Thymus (tissue), 11 donors: ENCODE measurements at regions not wholly inside any gene's neighbourhood (a gene's known extent, or its start where the extent isn't known, plus 50 kb on each side); places are given as distances from the start of the nearest gene placed in this dataset.
A peak's percentile ranks its signal among the peaks of the same experiment; 100 is the strongest.

Source experiments
- DNase-seq, 9 donors: peaks; one replicate each; pipeline ENCODE4 v3.0.0-alpha.2; 2013; ENCODE audit warnings: low spot score in 9 of 9, low read depth in 6 of 9, missing footprints in 1 of 9
- H3K27ac ChIP-seq, 2 donors: one replicate each; pipeline ENCODE4 v1.5.1; 2013; ENCODE audit warnings: control low read depth in 1 of 2, low read depth in 1 of 2, low read length in 1 of 2, mild to moderate bottlenecking in 1 of 2, moderate library complexity in 1 of 2
- H3K27me3 ChIP-seq, 2 donors: one replicate each; pipeline ENCODE4 v1.5.1; 2013; ENCODE audit warnings: low read length in 1 of 2; ENCODE audit not compliant: control insufficient read depth in 2 of 2, insufficient read depth in 1 of 2
- H3K36me3 ChIP-seq, 2 donors: one replicate each; pipeline ENCODE4 v1.5.1; 2013; ENCODE audit warnings: low read length in 1 of 2, mild to moderate bottlenecking in 1 of 2, moderate library complexity in 1 of 2; ENCODE audit not compliant: control insufficient read depth in 2 of 2, insufficient read depth in 2 of 2
- H3K4me1 ChIP-seq, 2 donors: one replicate each; pipeline ENCODE4 v1.5.1; 2013; ENCODE audit warnings: low read length in 2 of 2; ENCODE audit not compliant: control insufficient read depth in 2 of 2, insufficient read depth in 2 of 2
- H3K4me3 ChIP-seq, 2 donors: one replicate each; pipeline ENCODE4 v1.5.1; 2013; ENCODE audit warnings: low read length in 2 of 2, control low read depth in 1 of 2, mild to moderate bottlenecking in 1 of 2
- H3K9me3 ChIP-seq, 2 donors: one replicate each; pipeline ENCODE4 v1.5.1; 2013; ENCODE audit warnings: low read length in 1 of 2, mild to moderate bottlenecking in 1 of 2; ENCODE audit not compliant: control insufficient read depth in 2 of 2, insufficient read depth in 1 of 2
- WGBS: extraction: QIAGEN DNeasy Blood & Tissue Kit; methylation state at CpG from one replicate; pipeline ENCODE4 v1.1.7; 2013; 5-methylcytosine and 5-hydroxymethylcytosine counted together
- donor health status: healthy.

- no peak overlapping the region for H3K27ac ChIP-seq
- peaks cover 0 to 4% of the 10 kb centered on the region in 2 donors for H3K9me3 ChIP-seq
- no peaks in the 10 kb centered on the region for H3K27me3 ChIP-seq
- WGBS, result 92% methylated on average over 3 of the region's 3 CpGs
- H3K4me3 ChIP-seq, result no peak overlapping the region
- peaks cover 0 to 3% of the 10 kb centered on the region in 2 donors for H3K4me1 ChIP-seq
- H3K36me3 ChIP-seq, result no peaks in the 10 kb centered on the region
- DNase-seq, result no peak
Observed at GRCh38 chr12:67562513-67563287, 85.8 kb upstream of the DYRK2 start.

DNA sequence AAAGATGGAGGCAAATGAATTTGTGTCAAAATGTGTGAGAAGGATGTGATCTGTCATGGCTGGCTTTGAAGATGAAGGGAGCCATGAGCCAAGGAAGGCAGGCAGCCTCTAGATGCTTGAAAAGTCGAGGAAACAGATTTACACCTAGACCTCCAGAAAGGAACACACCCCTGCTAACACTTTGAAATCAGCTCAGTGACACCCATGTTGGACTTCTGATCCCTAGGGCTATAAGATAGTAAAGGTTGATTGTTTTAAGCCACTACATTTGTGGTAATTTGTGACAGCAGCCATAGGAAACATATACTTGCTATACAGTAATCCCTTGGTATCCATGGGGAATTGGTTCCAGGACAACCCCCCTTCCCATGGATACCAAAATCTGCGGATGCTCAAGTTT is 80.5 kb upstream of the DYRK2 start:
- Histone ChIP-seq H3K36me3 (no peaks in the 10 kb centered on the region), H3K4me3 (no peak overlapping the region), H3K4me1 (no peaks in the 10 kb centered on the region), H3K27me3 (no peaks in the 10 kb centered on the region), H3K27ac (no peak overlapping the region), H3K9me3 (no peaks in the 10 kb centered on the region)
- no peak for DNase-seq
- WGBS, result 95% methylated on average over 2 of the region's 2 CpGs

DNA sequence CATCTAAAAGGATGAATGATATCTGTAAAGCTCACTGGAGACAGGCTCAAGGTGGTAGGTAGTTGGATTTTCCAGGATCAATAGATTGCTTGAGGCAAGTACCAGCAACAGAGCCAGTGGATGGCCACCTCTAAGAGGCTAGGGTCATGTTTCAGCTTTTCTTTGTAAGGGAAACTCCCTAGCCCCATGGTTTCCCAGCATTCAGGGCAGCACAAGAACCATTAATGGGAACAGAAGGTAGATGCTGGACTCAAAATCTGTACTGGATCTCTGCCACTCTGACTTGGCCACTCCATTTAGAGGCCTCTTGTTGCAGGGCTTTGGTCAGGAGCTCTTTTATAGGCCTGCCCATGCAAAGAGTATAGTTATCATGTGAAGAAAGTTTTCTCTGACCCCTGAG is 76.1 kb upstream of the DYRK2 start:
- Histone ChIP-seq H3K27me3 (no peaks in the 10 kb centered on the region), H3K4me3 (no peak overlapping the region), H3K9me3 (no peaks in the 10 kb centered on the region), H3K27ac (no peak overlapping the region), H3K4me1 (no peaks in the 10 kb centered on the region), H3K36me3 (no peaks in the 10 kb centered on the region)
- no peak for DNase-seq

- DNase-seq, result no peak
- no peak overlapping the region for H3K4me3 ChIP-seq
- H3K27me3 ChIP-seq, result no peaks in the 10 kb centered on the region
- H3K27ac ChIP-seq, result no peak overlapping the region
- WGBS, result 97% methylated on average over 4 of the region's 4 CpGs
- H3K4me1 ChIP-seq, result peaks cover 0 to 2% of the 10 kb centered on the region in 2 donors
- no peaks in the 10 kb centered on the region for H3K36me3 ChIP-seq
- H3K9me3 ChIP-seq, result no peaks in the 10 kb centered on the region
Observed at GRCh38 chr12:67573566-67573965, 75.0 kb upstream of the DYRK2 start.

- no peaks in the 10 kb centered on the region for H3K27me3 ChIP-seq
- H3K9me3 ChIP-seq, result no peaks in the 10 kb centered on the region
- no peak overlapping the region for H3K4me3 ChIP-seq
- H3K36me3 ChIP-seq, result no peaks in the 10 kb centered on the region
- H3K4me1 ChIP-seq, result peaks cover 13 to 16% of the 10 kb centered on the region in 2 donors
- 12% methylated on average over 3 of the region's 3 CpGs for WGBS
- H3K27ac ChIP-seq, result peak overlapping the region; percentile 56 to 62
- peak; percentile 30 to 86 (median 59) for DNase-seq
Observed at GRCh38 chr12:67578976-67579661, 69.4 kb upstream of the DYRK2 start.

GRCh38 chr12:67579662-67580003 is 68.9 kb upstream of the DYRK2 start:
- no peak for DNase-seq
- Histone ChIP-seq H3K27me3 (no peaks in the 10 kb centered on the region), H3K27ac (peak overlapping the region in 1 of 2 donors; percentile 62), H3K9me3 (no peaks in the 10 kb centered on the region), H3K4me1 (peaks cover 13 to 16% of the 10 kb centered on the region in 2 donors), H3K36me3 (no peaks in the 10 kb centered on the region), H3K4me3 (no peak overlapping the region)
- WGBS, result 41% methylated on average over 1 of the region's 1 CpG

DNA sequence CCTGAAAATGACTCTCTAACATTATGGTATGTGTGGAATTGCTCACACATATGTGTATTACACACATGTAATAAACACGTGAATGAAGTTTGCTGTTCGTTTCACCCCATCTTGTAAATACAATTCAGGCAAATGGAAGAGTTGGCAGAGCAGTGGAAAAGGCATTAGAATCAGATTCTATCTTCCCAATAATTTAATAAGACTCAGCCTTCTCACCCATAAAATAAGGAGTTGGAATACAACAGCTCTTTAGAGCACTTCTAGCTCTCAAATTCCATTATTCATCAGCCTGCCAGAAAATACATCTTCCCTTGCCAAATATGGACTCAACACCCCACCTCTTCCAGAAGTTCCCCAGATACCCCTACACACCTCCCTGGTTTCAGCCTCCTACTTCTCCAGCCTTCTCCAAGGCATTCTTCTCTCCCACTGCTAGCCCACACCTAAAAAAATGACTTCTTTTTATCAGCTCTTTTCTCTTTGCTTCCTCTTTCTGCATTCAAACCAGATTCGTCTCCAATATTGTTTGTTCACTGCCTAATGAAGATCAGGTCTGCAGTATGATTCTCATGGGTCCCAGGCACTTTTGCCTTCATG is 66.2 kb upstream of the DYRK2 start:
- no peak for DNase-seq
- Histone ChIP-seq H3K27me3 (no peaks in the 10 kb centered on the region), H3K4me3 (no peak overlapping the region), H3K4me1 (peaks cover 13 to 16% of the 10 kb centered on the region in 2 donors), H3K36me3 (no peaks in the 10 kb centered on the region), H3K9me3 (no peaks in the 10 kb centered on the region), H3K27ac (no peak overlapping the region)
- 89% methylated on average over 3 of the region's 3 CpGs for WGBS

- WGBS, result 97% methylated on average over 2 of the region's 2 CpGs
- H3K36me3 ChIP-seq, result no peaks in the 10 kb centered on the region
- H3K27ac ChIP-seq, result no peak overlapping the region
- no peaks in the 10 kb centered on the region for H3K9me3 ChIP-seq
- peaks cover 13 to 16% of the 10 kb centered on the region in 2 donors for H3K4me1 ChIP-seq
- H3K4me3 ChIP-seq, result no peak overlapping the region
- DNase-seq, result no peak
- no peaks in the 10 kb centered on the region for H3K27me3 ChIP-seq
Observed at GRCh38 chr12:67582844-67583243, 65.7 kb upstream of the DYRK2 start.

DNA sequence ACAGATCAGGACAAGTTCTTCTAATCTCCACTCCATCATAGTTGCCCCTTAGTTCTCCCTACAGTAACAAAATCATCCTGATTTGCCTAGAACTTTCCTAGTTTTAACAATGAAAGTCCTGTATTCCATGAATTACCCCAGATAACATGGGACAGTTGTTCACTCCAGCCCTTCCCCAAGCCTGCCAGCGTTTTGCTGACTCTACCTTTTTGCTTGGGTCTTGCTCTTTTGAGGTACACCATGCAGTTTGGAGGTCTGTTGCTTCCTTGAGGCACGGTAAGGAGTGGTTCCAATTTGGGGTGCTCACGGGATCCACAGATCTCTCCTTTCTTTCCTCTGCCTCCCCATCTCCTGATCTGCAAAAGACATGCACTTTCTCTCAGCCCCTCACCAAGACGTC is 61.6 kb upstream of the DYRK2 start:
- Histone ChIP-seq H3K9me3 (no peaks in the 10 kb centered on the region), H3K4me3 (no peak overlapping the region), H3K36me3 (no peaks in the 10 kb centered on the region), H3K4me1 (peaks cover 5 to 14% of the 10 kb centered on the region in 2 donors), H3K27ac (no peak overlapping the region), H3K27me3 (no peaks in the 10 kb centered on the region)
- DNase-seq, result no peak
- 95% methylated on average over 4 of the region's 4 CpGs for WGBS
